ENCODE measurements at regions not wholly inside any gene's neighbourhood (a gene's known extent, or its start where the extent isn't known, plus 50 kb on each side); places are given as distances from the start of the nearest gene placed in this dataset.

DNA sequence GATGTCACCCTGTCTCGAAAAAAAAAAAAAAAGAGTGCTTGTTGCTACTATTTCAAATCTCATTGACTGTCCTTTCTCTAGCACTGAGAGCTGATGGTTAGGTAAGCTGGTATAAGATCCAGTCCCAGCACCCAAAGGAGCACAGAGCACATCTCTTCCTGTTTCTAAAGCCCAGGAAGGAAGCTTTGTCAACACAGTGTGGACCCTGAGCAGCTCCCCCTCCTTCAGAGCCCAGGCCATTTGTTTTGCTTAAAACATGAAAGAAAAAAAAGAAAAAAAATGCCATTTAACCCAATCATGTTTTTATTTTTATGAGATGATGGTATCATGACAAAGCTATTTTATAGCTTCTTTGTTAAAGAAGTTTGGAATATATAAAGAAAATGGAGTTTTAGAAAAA lies 184.1 kb upstream of the DUSP10 start:
- no peak for DNase-seq (ENCODE audit: extremely low spot score, unreplicated experiment)
- Mint-ChIP-seq H3K4me1 (ENCODE audit: unreplicated experiment) (peaks cover 4% of the 10 kb centered on the region), H3K4me3 (no peak overlapping the region), H3K27me3 (peaks cover 4% of the 10 kb centered on the region), H3K27ac (no peak overlapping the region), H3K36me3 (no peaks in the 10 kb centered on the region), H3K9me3 (peaks cover 6% of the 10 kb centered on the region)
- TF ChIP-seq, protein P1, sequence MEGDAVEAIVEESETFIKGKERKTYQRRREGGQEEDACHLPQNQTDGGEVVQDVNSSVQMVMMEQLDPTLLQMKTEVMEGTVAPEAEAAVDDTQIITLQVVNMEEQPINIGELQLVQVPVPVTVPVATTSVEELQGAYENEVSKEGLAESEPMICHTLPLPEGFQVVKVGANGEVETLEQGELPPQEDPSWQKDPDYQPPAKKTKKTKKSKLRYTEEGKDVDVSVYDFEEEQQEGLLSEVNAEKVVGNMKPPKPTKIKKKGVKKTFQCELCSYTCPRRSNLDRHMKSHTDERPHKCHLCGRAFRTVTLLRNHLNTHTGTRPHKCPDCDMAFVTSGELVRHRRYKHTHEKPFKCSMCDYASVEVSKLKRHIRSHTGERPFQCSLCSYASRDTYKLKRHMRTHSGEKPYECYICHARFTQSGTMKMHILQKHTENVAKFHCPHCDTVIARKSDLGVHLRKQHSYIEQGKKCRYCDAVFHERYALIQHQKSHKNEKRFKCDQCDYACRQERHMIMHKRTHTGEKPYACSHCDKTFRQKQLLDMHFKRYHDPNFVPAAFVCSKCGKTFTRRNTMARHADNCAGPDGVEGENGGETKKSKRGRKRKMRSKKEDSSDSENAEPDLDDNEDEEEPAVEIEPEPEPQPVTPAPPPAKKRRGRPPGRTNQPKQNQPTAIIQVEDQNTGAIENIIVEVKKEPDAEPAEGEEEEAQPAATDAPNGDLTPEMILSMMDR (conservative IDR thresholded peaks at IDR 0.05) = no peak

DNA sequence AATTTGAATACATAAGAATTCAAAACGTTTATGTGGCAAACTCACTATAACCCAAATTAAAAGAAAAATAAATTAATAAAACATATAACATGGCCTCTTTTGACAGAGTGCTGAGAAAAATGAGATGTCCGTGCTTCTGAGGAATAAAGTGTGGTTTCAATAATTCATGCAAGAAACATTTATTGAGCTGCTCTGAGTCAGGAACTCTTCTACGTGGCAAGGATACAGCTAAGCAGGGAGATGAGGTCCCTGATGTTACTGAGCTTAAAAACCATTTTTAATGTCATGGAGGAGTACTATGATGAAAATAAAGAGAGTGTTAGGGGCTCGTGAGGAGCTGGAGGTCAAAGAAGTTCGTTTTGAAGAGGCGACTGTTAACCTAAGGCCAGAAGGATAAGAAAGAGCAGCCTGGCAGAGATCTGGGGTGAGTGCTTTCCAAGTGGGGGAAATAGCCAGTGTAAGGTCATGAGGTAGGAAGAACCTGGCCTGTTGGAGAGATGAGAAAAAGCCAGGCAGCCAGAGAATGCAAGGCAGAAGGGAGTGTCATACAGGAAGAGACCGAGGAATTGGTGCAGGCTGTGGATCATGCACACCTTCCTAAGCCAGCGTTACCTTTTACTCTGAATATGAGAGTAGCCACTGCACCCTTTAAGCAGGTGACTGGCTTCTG lies 182.2 kb upstream of the DUSP10 start:
- no peaks in the 10 kb centered on the region for H3K9me3 Mint-ChIP-seq
- TF ChIP-seq, protein P1 (conservative IDR thresholded peaks at IDR 0.05) = no peak
- H3K27me3 Mint-ChIP-seq = peaks cover under 1% of the 10 kb centered on the region
- no peak overlapping the region for H3K4me3 Mint-ChIP-seq
- H3K4me1 Mint-ChIP-seq (ENCODE audit: unreplicated experiment) = peaks cover 4% of the 10 kb centered on the region
- DNase-seq (ENCODE audit: extremely low spot score, unreplicated experiment) = no peak
- H3K27ac Mint-ChIP-seq = no peak overlapping the region
- H3K36me3 Mint-ChIP-seq = no peaks in the 10 kb centered on the region

DNA sequence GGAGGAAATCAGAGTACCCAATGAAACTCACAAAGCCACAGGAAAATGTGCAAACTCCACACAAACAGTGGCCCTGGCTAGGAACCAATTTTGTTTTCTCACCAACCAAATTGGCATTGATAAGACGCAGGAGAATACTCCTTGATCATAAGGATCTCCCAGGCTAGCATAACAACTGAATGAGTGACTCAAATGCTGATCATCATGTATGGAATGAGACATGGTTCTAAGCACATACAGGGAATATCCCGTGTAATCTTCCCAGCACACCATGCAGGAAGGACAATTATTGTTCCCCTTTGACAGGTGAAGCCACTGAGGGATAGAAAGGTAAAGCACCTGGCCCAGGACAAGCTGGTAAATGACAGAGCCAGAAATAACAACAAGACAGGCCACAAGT lies 180.0 kb upstream of the DUSP10 start:
- Mint-ChIP-seq H3K4me1 (ENCODE audit: unreplicated experiment) (peaks cover 4% of the 10 kb centered on the region), H3K9me3 (peaks cover 5% of the 10 kb centered on the region), H3K36me3 (no peaks in the 10 kb centered on the region), H3K27ac (no peak overlapping the region), H3K27me3 (no peaks in the 10 kb centered on the region), H3K4me3 (no peak overlapping the region)
- DNase-seq (ENCODE audit: extremely low spot score, unreplicated experiment) = no peak
- TF ChIP-seq, protein P1 (conservative IDR thresholded peaks at IDR 0.05) = no peak

DNA sequence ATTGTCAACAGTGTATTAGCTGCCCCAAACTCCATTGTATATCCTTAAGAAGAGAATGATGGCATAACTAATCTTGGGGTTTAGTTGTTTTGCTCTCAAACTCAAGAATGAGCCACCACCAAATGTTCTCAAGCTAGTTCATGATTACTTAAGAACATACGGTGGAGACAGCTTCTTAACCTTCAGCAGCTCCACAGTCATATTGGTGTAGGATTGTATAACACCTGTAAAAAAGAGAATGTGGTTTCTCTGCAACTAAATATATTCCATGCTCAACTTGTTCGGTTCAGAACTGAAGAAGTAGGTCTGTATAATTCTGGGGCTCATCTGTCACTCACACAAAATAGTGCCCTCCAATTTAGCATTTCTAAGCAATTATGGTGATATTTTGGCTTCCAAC lies 177.9 kb upstream of the DUSP10 start:
- Mint-ChIP-seq H3K27ac (no peak overlapping the region), H3K36me3 (no peaks in the 10 kb centered on the region), H3K27me3 (no peaks in the 10 kb centered on the region), H3K4me1 (ENCODE audit: unreplicated experiment) (no peaks in the 10 kb centered on the region), H3K9me3 (peaks cover 5% of the 10 kb centered on the region), H3K4me3 (no peak overlapping the region)
- DNase-seq (ENCODE audit: extremely low spot score, unreplicated experiment) = no peak
- TF ChIP-seq, protein P1 (conservative IDR thresholded peaks at IDR 0.05) = no peak

DNA sequence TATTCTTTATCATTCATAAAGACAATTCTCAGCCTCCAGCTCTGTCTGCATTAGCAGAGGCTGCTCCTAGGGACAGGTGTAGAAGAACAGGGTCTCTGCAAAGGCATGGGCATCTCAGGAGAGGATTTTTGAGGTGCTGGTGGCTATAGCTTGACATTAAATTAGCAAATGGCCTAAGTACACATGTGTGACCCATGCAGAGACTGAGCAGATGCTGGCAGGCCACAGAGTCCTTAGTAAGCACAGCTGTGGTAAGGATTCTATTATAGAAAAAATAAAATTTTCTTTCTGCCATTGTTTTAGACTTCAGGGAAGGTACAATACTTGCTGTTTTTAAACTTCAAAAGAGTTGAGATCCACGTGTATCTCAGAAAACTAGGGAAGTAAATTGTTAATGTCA lies 177.5 kb upstream of the DUSP10 start:
- TF ChIP-seq, protein P1 (conservative IDR thresholded peaks at IDR 0.05) = no peak
- Mint-ChIP-seq H3K4me1 (ENCODE audit: unreplicated experiment) (no peaks in the 10 kb centered on the region), H3K27me3 (no peaks in the 10 kb centered on the region), H3K27ac (no peak overlapping the region), H3K36me3 (no peaks in the 10 kb centered on the region), H3K4me3 (no peak overlapping the region), H3K9me3 (peaks cover 5% of the 10 kb centered on the region)
- no peak for DNase-seq (ENCODE audit: extremely low spot score, unreplicated experiment)

DNA sequence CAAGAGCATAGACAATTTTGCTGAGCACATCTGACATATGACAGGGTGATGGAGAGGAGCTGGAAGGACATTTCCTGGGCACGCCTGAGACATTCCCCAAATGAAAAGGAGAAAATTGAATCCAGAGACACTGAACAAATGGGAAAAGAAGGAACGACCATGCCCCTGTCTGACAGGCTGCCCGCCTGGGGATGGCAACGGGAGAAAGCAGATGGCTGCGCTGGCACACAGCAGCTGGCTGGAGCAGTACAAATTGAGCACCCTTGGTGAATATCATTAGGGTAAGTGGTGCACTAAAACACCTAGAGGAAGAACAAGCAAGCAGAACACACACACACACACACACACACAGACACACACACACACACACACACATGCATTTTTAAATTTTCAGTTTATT lies 174.3 kb upstream of the DUSP10 start:
- H3K9me3 Mint-ChIP-seq = peaks cover 5% of the 10 kb centered on the region
- no peak overlapping the region for H3K4me3 Mint-ChIP-seq
- H3K36me3 Mint-ChIP-seq = no peaks in the 10 kb centered on the region
- DNase-seq (ENCODE audit: extremely low spot score, unreplicated experiment) = no peak
- no peak overlapping the region for H3K27ac Mint-ChIP-seq
- TF ChIP-seq, protein P1 (conservative IDR thresholded peaks at IDR 0.05) = no peak
- H3K27me3 Mint-ChIP-seq = no peaks in the 10 kb centered on the region
- no peaks in the 10 kb centered on the region for H3K4me1 Mint-ChIP-seq (ENCODE audit: unreplicated experiment)
